ENCODE measurements at regions not wholly inside any gene's neighbourhood (a gene's known extent, or its start where the extent isn't known, plus 50 kb on each side); places are given as distances from the start of the nearest gene placed in this dataset.

- TF ChIP-seq TEAD3 (CRISPR knock-in tag; optimal IDR thresholded peaks at IDR 0.05; ENCODE audit: borderline replicate concordance) (no peak), JARID2 (CRISPR knock-in tag; IDR thresholded peaks at IDR 0.05; ENCODE audit: insufficient replicate concordance) (no peak), GABPB1 (CRISPR knock-in tag; IDR thresholded peaks at IDR 0.05) (no peak), ZNF556 (CRISPR knock-in tag; IDR thresholded peaks at IDR 0.05; ENCODE audit: borderline replicate concordance) (no peak)
These were observed 386.7 kb downstream of the BRD1 start (continued) for GRCh38 chr22:49440931-49441330.

- Histone ChIP-seq H3K4me3 (replicated peaks in 1 of 3; ENCODE audit: insufficient read depth in 1 of 3, low read depth in 2 of 3, low read length in 3 of 3) (no peak overlapping the region), H2AFZ (ENCODE audit: low read length) (no peak overlapping the region), H3K4me1 (ENCODE audit: insufficient read depth, low read length) (no peaks in the 10 kb centered on the region), H4K20me1 (ENCODE audit: insufficient read depth, low read length) (no peaks in the 10 kb centered on the region), H3K9me3 (ENCODE audit: low read length) (no peaks in the 10 kb centered on the region), H3K27ac (ENCODE audit: extremely low read length, insufficient read depth, low read length) (no peak overlapping the region), H3K9ac (ENCODE audit: insufficient read depth, low read depth, low read length) (no peak overlapping the region), H3K27me3 (ENCODE audit: control insufficient read depth in 1 of 2, insufficient read depth in 2 of 2, low read length in 2 of 2) (peaks cover 1 to 52% of the 10 kb centered on the region in 2 experiments), H3K4me2 (ENCODE audit: low read depth, low read length) (no peak overlapping the region), H3K36me3 (replicated peaks in 1 of 2; ENCODE audit: control insufficient read depth in 1 of 2, insufficient read depth in 2 of 2, low read length in 2 of 2) (no peaks in the 10 kb centered on the region), H3K79me2 (ENCODE audit: insufficient read depth, low read length) (no peaks in the 10 kb centered on the region)
- ATAC-seq (no peak), DNase-seq (ENCODE audit: low spot score) (no peak), FAIRE-seq (no peak)
- TF ChIP-seq CEBPG (CRISPR knock-in tag; IDR thresholded peaks at IDR 0.05): no peak
- TF ChIP-seq NFYB (CRISPR knock-in tag; IDR thresholded peaks at IDR 0.05): peak; percentile 47; the same call in 1 of the 2 replicates
- TF ChIP-seq ZNF10 (CRISPR knock-in tag; IDR thresholded peaks at IDR 0.05; ENCODE audit: borderline replicate concordance, low read depth): no peak
- no peak for TF ChIP-seq ZNF549 (CRISPR knock-in tag; IDR thresholded peaks at IDR 0.05)
- no peak for TF ChIP-seq ATF1 (CRISPR knock-in tag; IDR thresholded peaks at IDR 0.05)
- BruUV-seq (replicated peaks): no TSS peak
- POLR2A ChIA-PET: no interaction called here
- intact Hi-C loops (cut with micrococcal nuclease; ENCODE audit: unreplicated experiment) (loop anchor here (10.0 kb wide), 1 partner anchor 285 kb away; no protein-coding TSS in a partner anchor), in situ Hi-C loops (cut with HindIII; ENCODE audit: extremely low pct_ligation_motif_present, low pct_unique_long_range_greater_than_20kb) (no loop called here)
- CTCF ChIA-PET (ENCODE audit: low intra/inter-chr PET ratio, low total read pairs): no interaction called here
- 5% methylated on average over 7 of the region's 10 CpGs for WGBS (ENCODE audit: low lambda C conversion rate)
These were observed 388.3 kb downstream of the BRD1 start for GRCh38 chr22:49439373-49439772.

GRCh38 chr22:49437956-49438355 lies 389.7 kb downstream of the BRD1 start:
- FAIRE-seq: no peak
- in situ Hi-C loops (cut with HindIII; ENCODE audit: extremely low pct_ligation_motif_present, low pct_unique_long_range_greater_than_20kb): no loop called here
- no peaks in the 10 kb centered on the region for H3K79me2 ChIP-seq (ENCODE audit: insufficient read depth, low read length)
- peaks cover 3% of the 10 kb centered on the region; the same call in 1 of the 2 replicates for H4K20me1 ChIP-seq (ENCODE audit: insufficient read depth, low read length)
- H3K27me3 ChIP-seq (ENCODE audit: control insufficient read depth in 1 of 2, insufficient read depth in 2 of 2, low read length in 2 of 2): peaks cover 3 to 56% of the 10 kb centered on the region in 2 experiments
- WGBS (ENCODE audit: low lambda C conversion rate): 10% methylated on average over 2 of the region's 16 CpGs
- ChIA-PET POLR2A (no interaction called here), CTCF (ENCODE audit: low intra/inter-chr PET ratio, low total read pairs) (no interaction called here)
- H3K9me3 ChIP-seq (ENCODE audit: low read length): no peaks in the 10 kb centered on the region
- intact Hi-C loops (cut with micrococcal nuclease; ENCODE audit: unreplicated experiment): loop anchor here (10.0 kb wide), 1 partner anchor 287 kb away; no protein-coding TSS in a partner anchor
- DNase-seq (ENCODE audit: low spot score): no peak
- no peak for ATAC-seq
- no peak overlapping the region for H3K4me3 ChIP-seq (replicated peaks in 1 of 3; ENCODE audit: insufficient read depth in 1 of 3, low read depth in 2 of 3, low read length in 3 of 3)
- no peak overlapping the region for H3K9ac ChIP-seq (ENCODE audit: insufficient read depth, low read depth, low read length)
- no peaks in the 10 kb centered on the region for H3K4me1 ChIP-seq (ENCODE audit: insufficient read depth, low read length)
- TF ChIP-seq ZC3H4 (CRISPR knock-in tag; IDR thresholded peaks at IDR 0.05; ENCODE audit: borderline replicate concordance) (no peak), PLRG1 (conservative IDR thresholded peaks at IDR 0.05) (no peak), ZNF557 (CRISPR knock-in tag; IDR thresholded peaks at IDR 0.05) (no peak)
- no peak overlapping the region for H3K27ac ChIP-seq (ENCODE audit: extremely low read length, insufficient read depth, low read length)
- no peak overlapping the region for H2AFZ ChIP-seq (ENCODE audit: low read length)
- H3K36me3 ChIP-seq (replicated peaks in 1 of 2; ENCODE audit: control insufficient read depth in 1 of 2, insufficient read depth in 2 of 2, low read length in 2 of 2): no peaks in the 10 kb centered on the region
- H3K4me2 ChIP-seq (ENCODE audit: low read depth, low read length): no peak overlapping the region
- BruUV-seq (replicated peaks): no TSS peak

All from HepG2 (cell line).